ENCODE measurements at regions not wholly inside any gene's neighbourhood (a gene's known extent, or its start where the extent isn't known, plus 50 kb on each side); places are given as distances from the start of the nearest gene placed in this dataset.

GRCh38 chr10:22792161-22792560, 77.8 kb upstream of the PIP4K2A start:
- TF ChIP-seq FOXK1 (CRISPR knock-in tag; IDR thresholded peaks at IDR 0.05) = no peak
- TF ChIP-seq, protein P1, sequence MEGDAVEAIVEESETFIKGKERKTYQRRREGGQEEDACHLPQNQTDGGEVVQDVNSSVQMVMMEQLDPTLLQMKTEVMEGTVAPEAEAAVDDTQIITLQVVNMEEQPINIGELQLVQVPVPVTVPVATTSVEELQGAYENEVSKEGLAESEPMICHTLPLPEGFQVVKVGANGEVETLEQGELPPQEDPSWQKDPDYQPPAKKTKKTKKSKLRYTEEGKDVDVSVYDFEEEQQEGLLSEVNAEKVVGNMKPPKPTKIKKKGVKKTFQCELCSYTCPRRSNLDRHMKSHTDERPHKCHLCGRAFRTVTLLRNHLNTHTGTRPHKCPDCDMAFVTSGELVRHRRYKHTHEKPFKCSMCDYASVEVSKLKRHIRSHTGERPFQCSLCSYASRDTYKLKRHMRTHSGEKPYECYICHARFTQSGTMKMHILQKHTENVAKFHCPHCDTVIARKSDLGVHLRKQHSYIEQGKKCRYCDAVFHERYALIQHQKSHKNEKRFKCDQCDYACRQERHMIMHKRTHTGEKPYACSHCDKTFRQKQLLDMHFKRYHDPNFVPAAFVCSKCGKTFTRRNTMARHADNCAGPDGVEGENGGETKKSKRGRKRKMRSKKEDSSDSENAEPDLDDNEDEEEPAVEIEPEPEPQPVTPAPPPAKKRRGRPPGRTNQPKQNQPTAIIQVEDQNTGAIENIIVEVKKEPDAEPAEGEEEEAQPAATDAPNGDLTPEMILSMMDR (IDR thresholded peaks at IDR 0.05) = no peak
- TF ChIP-seq, protein P2, sequence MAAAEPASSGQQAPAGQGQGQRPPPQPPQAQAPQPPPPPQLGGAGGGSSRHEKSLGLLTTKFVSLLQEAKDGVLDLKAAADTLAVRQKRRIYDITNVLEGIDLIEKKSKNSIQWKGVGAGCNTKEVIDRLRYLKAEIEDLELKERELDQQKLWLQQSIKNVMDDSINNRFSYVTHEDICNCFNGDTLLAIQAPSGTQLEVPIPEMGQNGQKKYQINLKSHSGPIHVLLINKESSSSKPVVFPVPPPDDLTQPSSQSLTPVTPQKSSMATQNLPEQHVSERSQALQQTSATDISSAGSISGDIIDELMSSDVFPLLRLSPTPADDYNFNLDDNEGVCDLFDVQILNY (CRISPR knock-in tag; IDR thresholded peaks at IDR 0.05) = no peak
- no peak for TF ChIP-seq ZNF121 (CRISPR knock-in tag; IDR thresholded peaks at IDR 0.05)
- TF ChIP-seq FOXJ3 (CRISPR knock-in tag; IDR thresholded peaks at IDR 0.05; ENCODE audit: borderline replicate concordance) = no peak
- TF ChIP-seq TP53 (CRISPR knock-in tag; IDR thresholded peaks at IDR 0.05) = no peak
- no peak for TF ChIP-seq ZNF281 (CRISPR knock-in tag; IDR thresholded peaks at IDR 0.05)
- TF ChIP-seq, protein P3, sequence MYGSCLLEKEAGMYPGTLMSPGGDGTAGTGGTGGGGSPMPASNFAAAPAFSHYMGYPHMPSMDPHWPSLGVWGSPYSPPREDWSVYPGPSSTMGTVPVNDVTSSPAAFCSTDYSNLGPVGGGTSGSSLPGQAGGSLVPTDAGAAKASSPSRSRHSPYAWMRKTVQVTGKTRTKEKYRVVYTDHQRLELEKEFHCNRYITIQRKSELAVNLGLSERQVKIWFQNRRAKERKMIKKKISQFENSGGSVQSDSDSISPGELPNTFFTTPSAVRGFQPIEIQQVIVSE (CRISPR knock-in tag; IDR thresholded peaks at IDR 0.05; ENCODE audit: borderline replicate concordance) = no peak
- no peak for TF ChIP-seq SMAD4 (CRISPR knock-in tag; IDR thresholded peaks at IDR 0.05)
- no peak for TF ChIP-seq JUN (CRISPR knock-in tag; IDR thresholded peaks at IDR 0.05)
- TF ChIP-seq IRF2 (CRISPR knock-in tag; IDR thresholded peaks at IDR 0.05; ENCODE audit: borderline replicate concordance, low read depth) = no peak
- no peak for TF ChIP-seq TEAD4 (CRISPR knock-in tag; IDR thresholded peaks at IDR 0.05)
- no peak for TF ChIP-seq CREB1 (CRISPR knock-in tag; IDR thresholded peaks at IDR 0.05)
